Activated CD8-positive, alpha-beta T cell treated with anti-CD3 and anti-CD28 coated beads, Interleukin-2, amount 10 ng/mL, durations not matched to agents 7 days and 5 days (primary cell): ENCODE measurements at regions not wholly inside any gene's neighbourhood (a gene's known extent, or its start where the extent isn't known, plus 50 kb on each side); places are given as distances from the start of the nearest gene placed in this dataset.
"Not testable (repeated sequence)": the region's sequence is repeated elsewhere in the genome, so short reads cannot be mapped to it uniquely, and the experiment has no call there.

ENCODE experiments used
- ATAC-seq: fragments of 150-1000 bp; cut with Tn5 transposase; one replicate; pipeline ENCODE4 v1.10.0; 2021; ENCODE audit warnings: moderate library complexity
- CTCF ChIA-PET: fragments of 350-600 bp; sonication (Branson Sonifier 250); formaldehyde crosslinking; loops from one replicate; lab custom pipeline; 2021; ENCODE audit warnings: antibody characterized with exemption; lab: Charles Lee
- POLR2A ChIA-PET: fragments of 350-600 bp; sonication (Branson Sonifier 250); formaldehyde crosslinking; loops from one replicate; lab custom pipeline; 2021; ENCODE audit warnings: antibody characterized with exemption; lab: Charles Lee
- DNase-seq: peaks from one replicate; pipeline ENCODE4 v3.0.0-alpha.2; 2020
- H3K27ac Mint-ChIP-seq: one replicate; pipeline ENCODE4 v1.8.0; 2021; ENCODE audit warnings: mild to moderate bottlenecking, mixed read lengths
- H3K27me3 Mint-ChIP-seq: one replicate; pipeline ENCODE4 v1.8.0; 2021; ENCODE audit warnings: low read depth, mixed read lengths
- H3K36me3 Mint-ChIP-seq: one replicate; pipeline ENCODE4 v1.8.0; 2021; ENCODE audit warnings: low read depth, mixed read lengths
- H3K4me1 Mint-ChIP-seq: one replicate; pipeline ENCODE4 v1.8.0; 2021; ENCODE audit warnings: low read depth, mixed read lengths
- H3K4me3 Mint-ChIP-seq: one replicate; pipeline ENCODE4 v1.8.0; 2021; ENCODE audit warnings: mild to moderate bottlenecking, mixed read lengths
- H3K9me3 Mint-ChIP-seq: one replicate; pipeline ENCODE4 v1.8.0; 2022; ENCODE audit warnings: mixed read lengths; ENCODE audit not compliant: insufficient read depth

GRCh38 chr7:56697058-56697457, 435.2 kb downstream of the ZNF479 start:
- CTCF ChIA-PET, H3K36me3 Mint-ChIP-seq, POLR2A ChIA-PET, H3K27me3 Mint-ChIP-seq, H3K4me1 Mint-ChIP-seq, ATAC-seq, H3K27ac Mint-ChIP-seq, DNase-seq, H3K4me3 Mint-ChIP-seq: not testable (repeated sequence)
- H3K9me3 Mint-ChIP-seq = peaks cover 40% of the 10 kb centered on the region

GRCh38 chr7:56686276-56686859, 445.9 kb downstream of the ZNF479 start:
- ChIA-PET CTCF (no interaction called here), POLR2A (no interaction called here)
- Mint-ChIP-seq H3K4me3 (no peak overlapping the region), H3K4me1 (no peaks in the 10 kb centered on the region), H3K9me3 (peaks cover 57% of the 10 kb centered on the region), H3K27me3 (no peaks in the 10 kb centered on the region), H3K36me3 (no peaks in the 10 kb centered on the region), H3K27ac (no peak overlapping the region)
- no peak for ATAC-seq
- no peak for DNase-seq

GRCh38 chr7:56639173-56639746, 493.0 kb downstream of the ZNF479 start:
- DNase-seq = no peak
- no peak overlapping the region for H3K27ac Mint-ChIP-seq
- H3K9me3 Mint-ChIP-seq = peaks cover 60% of the 10 kb centered on the region
- ChIA-PET POLR2A (no interaction called here), CTCF (no interaction called here)
- peaks cover 8% of the 10 kb centered on the region for H3K36me3 Mint-ChIP-seq
- H3K4me1 Mint-ChIP-seq = no peaks in the 10 kb centered on the region
- no peak for ATAC-seq
- H3K4me3 Mint-ChIP-seq = no peak overlapping the region
- H3K27me3 Mint-ChIP-seq = no peaks in the 10 kb centered on the region

- DNase-seq (no peak), ATAC-seq (no peak)
- Mint-ChIP-seq H3K4me3 (no peak overlapping the region), H3K36me3 (no peaks in the 10 kb centered on the region), H3K27ac (no peak overlapping the region), H3K9me3 (peaks cover 48% of the 10 kb centered on the region), H3K27me3 (no peaks in the 10 kb centered on the region), H3K4me1 (no peaks in the 10 kb centered on the region)
- ChIA-PET CTCF (no interaction called here), POLR2A (no interaction called here)
These were observed 493.7 kb upstream of the NUPR2 start for GRCh38 chr7:56609852-56610355.

GRCh38 chr7:56605146-56605545, 488.9 kb upstream of the NUPR2 start:
- ChIA-PET POLR2A (no interaction called here), CTCF (no interaction called here)
- no peak overlapping the region for H3K4me3 Mint-ChIP-seq
- H3K9me3 Mint-ChIP-seq = peaks cover 39% of the 10 kb centered on the region
- H3K36me3 Mint-ChIP-seq = no peaks in the 10 kb centered on the region
- ATAC-seq (no peak), DNase-seq (no peak)
- H3K27ac Mint-ChIP-seq = no peak overlapping the region
- H3K27me3 Mint-ChIP-seq = no peaks in the 10 kb centered on the region
- H3K4me1 Mint-ChIP-seq = no peaks in the 10 kb centered on the region

- CTCF ChIA-PET = no interaction called here
- no peak overlapping the region for H3K4me3 Mint-ChIP-seq
These were observed 462.4 kb upstream of the NUPR2 start for GRCh38 chr7:56578612-56579011.

GRCh38 chr7:56570968-56571367, 454.8 kb upstream of the NUPR2 start:
- ChIA-PET POLR2A (no interaction called here), CTCF (no interaction called here)
- Mint-ChIP-seq H3K27me3 (no peaks in the 10 kb centered on the region), H3K4me3 (no peak overlapping the region), H3K4me1 (no peaks in the 10 kb centered on the region), H3K36me3 (no peaks in the 10 kb centered on the region), H3K9me3 (peaks cover 24% of the 10 kb centered on the region), H3K27ac (no peak overlapping the region)
- ATAC-seq (no peak), DNase-seq (no peak)

More at GRCh38 chr7:56578612-56579011, 462.4 kb upstream of the NUPR2 start:
- Mint-ChIP-seq H3K27ac (no peak overlapping the region), H3K27me3 (no peaks in the 10 kb centered on the region), H3K9me3 (peaks cover 52% of the 10 kb centered on the region), H3K36me3 (no peaks in the 10 kb centered on the region), H3K4me1 (no peaks in the 10 kb centered on the region)
- no peak for ATAC-seq
- DNase-seq = no peak
- POLR2A ChIA-PET = no interaction called here

GRCh38 chr7:56538541-56539429, 422.6 kb upstream of the NUPR2 start:
- ATAC-seq = no peak
- H3K9me3 Mint-ChIP-seq = peaks cover 36% of the 10 kb centered on the region
- H3K36me3 Mint-ChIP-seq = peaks cover 2% of the 10 kb centered on the region
- no peaks in the 10 kb centered on the region for H3K4me1 Mint-ChIP-seq
- CTCF ChIA-PET = no interaction called here
- no peak overlapping the region for H3K27ac Mint-ChIP-seq
- no peak for DNase-seq
- H3K4me3 Mint-ChIP-seq = no peak overlapping the region
- POLR2A ChIA-PET = no interaction called here
- H3K27me3 Mint-ChIP-seq = no peaks in the 10 kb centered on the region

GRCh38 chr7:56537952-56538351, 421.7 kb upstream of the NUPR2 start:
- POLR2A ChIA-PET = no interaction called here
- ATAC-seq (no peak), DNase-seq (no peak)
- no peak overlapping the region for H3K4me3 Mint-ChIP-seq
- no peaks in the 10 kb centered on the region for H3K4me1 Mint-ChIP-seq
- H3K27me3 Mint-ChIP-seq = no peaks in the 10 kb centered on the region
- peaks cover 36% of the 10 kb centered on the region for H3K9me3 Mint-ChIP-seq
- H3K27ac Mint-ChIP-seq = no peak overlapping the region
- H3K36me3 Mint-ChIP-seq = peaks cover 2% of the 10 kb centered on the region
- CTCF ChIA-PET = no interaction called here

GRCh38 chr7:56537477-56537876, 421.3 kb upstream of the NUPR2 start:
- no peaks in the 10 kb centered on the region for H3K27me3 Mint-ChIP-seq

GRCh38 chr7:56495165-56495564, 378.9 kb upstream of the NUPR2 start:
- ChIA-PET POLR2A (no interaction called here), CTCF (no interaction called here)
- H3K27me3 Mint-ChIP-seq = no peaks in the 10 kb centered on the region
- H3K4me3 Mint-ChIP-seq = no peak overlapping the region
- H3K27ac Mint-ChIP-seq = no peak overlapping the region
- no peaks in the 10 kb centered on the region for H3K4me1 Mint-ChIP-seq
- peaks cover 3% of the 10 kb centered on the region for H3K36me3 Mint-ChIP-seq
- DNase-seq (no peak), ATAC-seq (no peak)
- peaks cover 27% of the 10 kb centered on the region for H3K9me3 Mint-ChIP-seq

More at GRCh38 chr7:56537477-56537876, 421.3 kb upstream of the NUPR2 start:
- DNase-seq (no peak), ATAC-seq (no peak)
- H3K27ac Mint-ChIP-seq = no peak overlapping the region
- no peak overlapping the region for H3K4me3 Mint-ChIP-seq
- H3K36me3 Mint-ChIP-seq = peaks cover 2% of the 10 kb centered on the region
- peaks cover 36% of the 10 kb centered on the region for H3K9me3 Mint-ChIP-seq
- POLR2A ChIA-PET = no interaction called here
- CTCF ChIA-PET = no interaction called here
- H3K4me1 Mint-ChIP-seq = no peaks in the 10 kb centered on the region
